ENCODE measurements at regions not wholly inside any gene's neighbourhood (a gene's known extent, or its start where the extent isn't known, plus 50 kb on each side); places are given as distances from the start of the nearest gene placed in this dataset.

- H3K36me3 ChIP-seq (ENCODE audit: insufficient read depth, low read length): no peaks in the 10 kb centered on the region
- no peak overlapping the region for H3K27ac ChIP-seq (ENCODE audit: low read length)
- TF ChIP-seq EZH2 (IDR thresholded peaks at IDR 0.05; ENCODE audit: borderline replicate concordance, low read depth, low read length, severe bottlenecking): no peak
- TF ChIP-seq, protein P1, sequence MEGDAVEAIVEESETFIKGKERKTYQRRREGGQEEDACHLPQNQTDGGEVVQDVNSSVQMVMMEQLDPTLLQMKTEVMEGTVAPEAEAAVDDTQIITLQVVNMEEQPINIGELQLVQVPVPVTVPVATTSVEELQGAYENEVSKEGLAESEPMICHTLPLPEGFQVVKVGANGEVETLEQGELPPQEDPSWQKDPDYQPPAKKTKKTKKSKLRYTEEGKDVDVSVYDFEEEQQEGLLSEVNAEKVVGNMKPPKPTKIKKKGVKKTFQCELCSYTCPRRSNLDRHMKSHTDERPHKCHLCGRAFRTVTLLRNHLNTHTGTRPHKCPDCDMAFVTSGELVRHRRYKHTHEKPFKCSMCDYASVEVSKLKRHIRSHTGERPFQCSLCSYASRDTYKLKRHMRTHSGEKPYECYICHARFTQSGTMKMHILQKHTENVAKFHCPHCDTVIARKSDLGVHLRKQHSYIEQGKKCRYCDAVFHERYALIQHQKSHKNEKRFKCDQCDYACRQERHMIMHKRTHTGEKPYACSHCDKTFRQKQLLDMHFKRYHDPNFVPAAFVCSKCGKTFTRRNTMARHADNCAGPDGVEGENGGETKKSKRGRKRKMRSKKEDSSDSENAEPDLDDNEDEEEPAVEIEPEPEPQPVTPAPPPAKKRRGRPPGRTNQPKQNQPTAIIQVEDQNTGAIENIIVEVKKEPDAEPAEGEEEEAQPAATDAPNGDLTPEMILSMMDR (IDR thresholded peaks at IDR 0.05; ENCODE audit: borderline replicate concordance, extremely low read depth, low read length, poor library complexity, severe bottlenecking): no peak
- H3K9ac ChIP-seq (ENCODE audit: low read depth, low read length): no peak overlapping the region
- H4K20me1 ChIP-seq (ENCODE audit: insufficient read depth, low read length): no peaks in the 10 kb centered on the region
- no peak overlapping the region for H3K4me3 ChIP-seq (ENCODE audit: low read depth in 1 of 2, low read length in 2 of 2)
- ATAC-seq (ENCODE audit: insufficient read depth, low read depth) (no peak), DNase-seq (no peak)
- no peaks in the 10 kb centered on the region for H3K9me3 ChIP-seq (ENCODE audit: insufficient read depth, low read length, severe bottlenecking)
- no peaks in the 10 kb centered on the region for H3K79me2 ChIP-seq (ENCODE audit: insufficient read depth, low read length)
- no peaks in the 10 kb centered on the region for H3K4me1 ChIP-seq (ENCODE audit: insufficient read depth, low read length)
- H2AFZ ChIP-seq (ENCODE audit: low read depth, low read length): no peak overlapping the region
- no peaks in the 10 kb centered on the region for H3K27me3 ChIP-seq (ENCODE audit: insufficient read depth, low read length, poor library complexity)
- H3K4me2 ChIP-seq (ENCODE audit: insufficient read depth, low read length): no peak overlapping the region
Observed at GRCh38 chr3:23711916-23712494, 93.8 kb upstream of the UBE2E1 start.

GRCh38 chr3:23712656-23713559, 92.8 kb upstream of the UBE2E1 start:
- no peak for TF ChIP-seq EZH2 (IDR thresholded peaks at IDR 0.05; ENCODE audit: borderline replicate concordance, low read depth, low read length, severe bottlenecking)
- TF ChIP-seq, protein P1 (IDR thresholded peaks at IDR 0.05; ENCODE audit: borderline replicate concordance, extremely low read depth, low read length, poor library complexity, severe bottlenecking): no peak
- no peaks in the 10 kb centered on the region for H3K9me3 ChIP-seq (ENCODE audit: insufficient read depth, low read length, severe bottlenecking)
- no peak overlapping the region for H3K27ac ChIP-seq (ENCODE audit: low read length)
- no peak overlapping the region for H2AFZ ChIP-seq (ENCODE audit: low read depth, low read length)
- no peaks in the 10 kb centered on the region for H3K36me3 ChIP-seq (ENCODE audit: insufficient read depth, low read length)
- H3K4me3 ChIP-seq (ENCODE audit: low read depth in 1 of 2, low read length in 2 of 2): no peak overlapping the region
- DNase-seq (no peak), ATAC-seq (ENCODE audit: insufficient read depth, low read depth) (no peak)
- H3K79me2 ChIP-seq (ENCODE audit: insufficient read depth, low read length): no peaks in the 10 kb centered on the region
- no peaks in the 10 kb centered on the region for H3K4me1 ChIP-seq (ENCODE audit: insufficient read depth, low read length)
- no peaks in the 10 kb centered on the region for H3K27me3 ChIP-seq (ENCODE audit: insufficient read depth, low read length, poor library complexity)
- no peak overlapping the region for H3K4me2 ChIP-seq (ENCODE audit: insufficient read depth, low read length)
- no peak overlapping the region for H3K9ac ChIP-seq (ENCODE audit: low read depth, low read length)
- no peaks in the 10 kb centered on the region for H4K20me1 ChIP-seq (ENCODE audit: insufficient read depth, low read length)

DNA sequence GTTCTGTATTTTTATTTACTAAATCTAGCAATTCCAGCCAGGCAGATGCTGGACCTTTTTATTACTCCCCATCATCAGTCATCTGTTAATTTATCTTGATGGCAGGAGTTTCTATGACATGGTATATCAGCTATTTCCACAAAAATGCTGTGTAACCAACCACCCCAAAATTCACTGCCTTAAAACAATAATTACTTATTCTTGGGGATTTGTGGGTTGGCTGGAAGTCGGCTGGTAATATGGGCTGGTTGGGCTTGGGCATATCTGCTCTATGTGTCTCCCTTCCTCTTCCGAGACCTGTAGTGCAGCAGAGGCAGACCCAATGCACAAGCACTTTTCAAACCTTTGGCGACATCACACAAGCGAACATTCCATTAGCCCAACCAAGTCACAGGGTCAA, 92.1 kb upstream of the UBE2E1 start:
- Histone ChIP-seq H4K20me1 (ENCODE audit: insufficient read depth, low read length) (no peaks in the 10 kb centered on the region), H2AFZ (ENCODE audit: low read depth, low read length) (no peak overlapping the region), H3K27me3 (ENCODE audit: insufficient read depth, low read length, poor library complexity) (no peaks in the 10 kb centered on the region), H3K27ac (ENCODE audit: low read length) (no peak overlapping the region), H3K9ac (ENCODE audit: low read depth, low read length) (no peak overlapping the region), H3K4me3 (ENCODE audit: low read depth in 1 of 2, low read length in 2 of 2) (no peak overlapping the region), H3K9me3 (ENCODE audit: insufficient read depth, low read length, severe bottlenecking) (no peaks in the 10 kb centered on the region), H3K4me2 (ENCODE audit: insufficient read depth, low read length) (no peak overlapping the region), H3K4me1 (ENCODE audit: insufficient read depth, low read length) (no peaks in the 10 kb centered on the region), H3K36me3 (ENCODE audit: insufficient read depth, low read length) (no peaks in the 10 kb centered on the region), H3K79me2 (ENCODE audit: insufficient read depth, low read length) (no peaks in the 10 kb centered on the region)
- ATAC-seq (ENCODE audit: insufficient read depth, low read depth): no peak
- no peak for DNase-seq
- no peak for TF ChIP-seq EZH2 (IDR thresholded peaks at IDR 0.05; ENCODE audit: borderline replicate concordance, low read depth, low read length, severe bottlenecking)
- TF ChIP-seq, protein P1 (IDR thresholded peaks at IDR 0.05; ENCODE audit: borderline replicate concordance, extremely low read depth, low read length, poor library complexity, severe bottlenecking): no peak
